Stimulated activated CD4-positive, alpha-beta T cell treated with anti-CD3 and anti-CD28 coated beads, Interleukin-1b, Interleukin-23, amount 100 ng/mL, for 48 hours (primary cell): ENCODE measurements at regions not wholly inside any gene's neighbourhood (a gene's known extent, or its start where the extent isn't known, plus 50 kb on each side); places are given as distances from the start of the nearest gene placed in this dataset.

ENCODE experiments used
- DNase-seq: peaks from one replicate; pipeline ENCODE4 v3.0.0-alpha.2; 2020

GRCh38 chr9:28882529-28882928 lies 1309.2 kb upstream of the C9orf72 start:
- no peak for DNase-seq

- DNase-seq: no peak
Observed at GRCh38 chr9:28883234-28883633, 1310.0 kb upstream of the C9orf72 start.

- DNase-seq: no peak
Observed at GRCh38 chr9:28887188-28887884, 1314.1 kb upstream of the C9orf72 start.

GRCh38 chr9:28888806-28889205 lies 1315.5 kb upstream of the C9orf72 start:
- DNase-seq: no peak

- no peak for DNase-seq
Observed at GRCh38 chr9:28892538-28892937, 1319.3 kb upstream of the C9orf72 start.

GRCh38 chr9:28899267-28899666 lies 1326.0 kb upstream of the C9orf72 start:
- no peak for DNase-seq

GRCh38 chr9:28899926-28900325 lies 1326.6 kb upstream of the C9orf72 start:
- no peak for DNase-seq

GRCh38 chr9:28900406-28900805 lies 1327.1 kb upstream of the C9orf72 start:
- DNase-seq: no peak

- DNase-seq: no peak
Observed at GRCh38 chr9:28909526-28909925, 1336.2 kb upstream of the C9orf72 start.

GRCh38 chr9:28912621-28913020 lies 1339.3 kb upstream of the C9orf72 start:
- no peak for DNase-seq

GRCh38 chr9:28915202-28915930 lies 1342.1 kb upstream of the C9orf72 start:
- DNase-seq: no peak

GRCh38 chr9:28916348-28916747 lies 1343.1 kb upstream of the C9orf72 start:
- no peak for DNase-seq

- no peak for DNase-seq
Observed at GRCh38 chr9:28921857-28922500, 1348.7 kb upstream of the C9orf72 start.

GRCh38 chr9:28922891-28923290 lies 1349.6 kb upstream of the C9orf72 start:
- no peak for DNase-seq

GRCh38 chr9:28923351-28923750 lies 1350.1 kb upstream of the C9orf72 start:
- no peak for DNase-seq

- DNase-seq: no peak
Observed at GRCh38 chr9:28925157-28925556, 1351.9 kb upstream of the C9orf72 start.

GRCh38 chr9:28926306-28926705 lies 1353.0 kb upstream of the C9orf72 start:
- DNase-seq: no peak

- no peak for DNase-seq
Observed at GRCh38 chr9:28927691-28928090, 1354.4 kb upstream of the C9orf72 start.

GRCh38 chr9:28929433-28929832 lies 1356.2 kb upstream of the C9orf72 start:
- DNase-seq: no peak

GRCh38 chr9:28930766-28931165 lies 1357.5 kb upstream of the C9orf72 start:
- DNase-seq: no peak

- DNase-seq: no peak
Observed at GRCh38 chr9:28934111-28934510, 1360.8 kb upstream of the C9orf72 start.

GRCh38 chr9:28938981-28939380 lies 1365.7 kb upstream of the C9orf72 start:
- DNase-seq: no peak

GRCh38 chr9:28941856-28942255 lies 1368.6 kb upstream of the C9orf72 start:
- DNase-seq: no peak

- DNase-seq: no peak
Observed at GRCh38 chr9:28942941-28943340, 1369.7 kb upstream of the C9orf72 start.
